ENCODE measurements at regions not wholly inside any gene's neighbourhood (a gene's known extent, or its start where the extent isn't known, plus 50 kb on each side); places are given as distances from the start of the nearest gene placed in this dataset.

- TF ChIP-seq MAZ (IDR thresholded peaks at IDR 0.05; ENCODE audit: borderline replicate concordance, low read depth, low read length) (no peak), CHD1 (IDR thresholded peaks at IDR 0.05; ENCODE audit: low read depth, low read length) (no peak), ELK1 (IDR thresholded peaks at IDR 0.05; ENCODE audit: borderline replicate concordance, low read depth, low read length) (no peak), NFE2L2 (IDR thresholded peaks at IDR 0.05; ENCODE audit: low read depth, low read length) (no peak), RFX5 (IDR thresholded peaks at IDR 0.05; ENCODE audit: low read depth, low read length) (no peak), CTCF (conservative IDR thresholded peaks at IDR 0.05; ENCODE audit: low read depth, low read length) (no peak), BHLHE40 (IDR thresholded peaks at IDR 0.05; ENCODE audit: low read depth, low read length) (no peak), MXI1 (IDR thresholded peaks at IDR 0.05; ENCODE audit: borderline replicate concordance, low read depth, low read length) (no peak), CEBPB (IDR thresholded peaks at IDR 0.05; ENCODE audit: low read depth, low read length) (no peak), RAD21 (IDR thresholded peaks at IDR 0.05; ENCODE audit: low read length) (no peak), MAFK (IDR thresholded peaks at IDR 0.05; ENCODE audit: low read depth, low read length) (no peak), POLR2A (IDR thresholded peaks at IDR 0.05; ENCODE audit: low read depth, low read length) (no peak), FOS (IDR thresholded peaks at IDR 0.05; ENCODE audit: low read depth, low read length) (no peak), USF2 (IDR thresholded peaks at IDR 0.05; ENCODE audit: low read depth, low read length) (no peak), SMC3 (IDR thresholded peaks at IDR 0.05; ENCODE audit: low read depth, low read length) (no peak), RCOR1 (IDR thresholded peaks at IDR 0.05; ENCODE audit: insufficient replicate concordance, low read length) (no peak)
- no peak overlapping the region for H4K5ac ChIP-seq (ENCODE audit: low read depth, low read length)
- WGBS, 2 experiments (ENCODE audit: extremely low coverage in 2 of 2, insufficient read length in 1 of 2): 86% methylated on average over 1 of the region's 6 CpGs; no CpG with 5 or more reads in 1 of the 2 experiments
- intact Hi-C loops (cut with micrococcal nuclease) (no loop called here), dilution Hi-C loops (cut with HindIII; ENCODE audit: low sequenced_read_pairs, unreplicated experiment) (no loop called here), in situ Hi-C loops (cut with MboI; ENCODE audit: low sequenced_read_pairs) (no loop called here)
- no peaks in the 10 kb centered on the region for H3K4me1 ChIP-seq (ENCODE audit: control insufficient read depth, insufficient read depth, low read length)
- H2BK15ac ChIP-seq (ENCODE audit: low read depth, low read length): no peak overlapping the region
- no peak for ATAC-seq (ENCODE audit: low read depth)
- no TSS peak for BruUV-seq (replicated peaks)
- H2BK5ac ChIP-seq (ENCODE audit: low read depth, low read length, poor library complexity, severe bottlenecking): no peak overlapping the region
- H2AFZ ChIP-seq (replicated peaks; ENCODE audit: low read length, poor library complexity): no peak overlapping the region
- no peaks in the 10 kb centered on the region for H4K20me1 ChIP-seq (ENCODE audit: insufficient read depth, low read length)
- no peak overlapping the region for H2AK9ac ChIP-seq (replicated peaks; ENCODE audit: low read depth, low read length, poor library complexity)
- H3K9me3 ChIP-seq (ENCODE audit: control insufficient read depth, insufficient read depth, low read length): no peaks in the 10 kb centered on the region
- H2BK120ac ChIP-seq (ENCODE audit: low read depth, low read length): no peak overlapping the region
- no peak overlapping the region for H2AK5ac ChIP-seq (ENCODE audit: low read depth, low read length)
- no peak overlapping the region for H2BK20ac ChIP-seq (ENCODE audit: low read depth, low read length)
- H3K23ac ChIP-seq (ENCODE audit: low read depth, low read length): no peak overlapping the region
- H3K14ac ChIP-seq (replicated peaks; ENCODE audit: low read depth, low read length): no peak overlapping the region
- ChIA-PET POLR2A (ENCODE audit: unreplicated experiment) (no interaction called here), CTCF (no interaction called here)
- no peak overlapping the region for H3K27ac ChIP-seq (ENCODE audit: insufficient read depth, low read length)
- H3K4me2 ChIP-seq (ENCODE audit: low read depth, low read length): no peak overlapping the region
- no peak overlapping the region for H4K91ac ChIP-seq (ENCODE audit: insufficient read depth, low read depth, low read length)
- H3K27me3 ChIP-seq (ENCODE audit: control insufficient read depth, insufficient read depth, low read length): no peaks in the 10 kb centered on the region
- H3K56ac ChIP-seq (ENCODE audit: extremely low read depth, insufficient read depth, low read length): no peak overlapping the region
- no peaks in the 10 kb centered on the region for H3K79me1 ChIP-seq (ENCODE audit: low read depth in 1 of 2, low read length in 2 of 2)
- no peak overlapping the region for H3K18ac ChIP-seq (ENCODE audit: low read depth, low read length)
- no peak overlapping the region for H3K4ac ChIP-seq (ENCODE audit: low read depth, low read length)
- DNase-seq: no peak
- H3K4me3 ChIP-seq (ENCODE audit: insufficient read depth, low read depth, low read length): no peak overlapping the region
- H3K9ac ChIP-seq (ENCODE audit: low read depth, low read length): no peak overlapping the region
- no peak overlapping the region for H4K8ac ChIP-seq (ENCODE audit: low read depth in 2 of 2, low read length in 2 of 2)
- H3K36me3 ChIP-seq (ENCODE audit: control insufficient read depth, insufficient read depth, low read length): no peaks in the 10 kb centered on the region
- no peaks in the 10 kb centered on the region for H3K9me1 ChIP-seq (ENCODE audit: insufficient read depth, low read length)
Observed at GRCh38 chr7:115883629-115884028, 146.9 kb downstream of the TFEC start.
